ENCODE measurements at regions not wholly inside any gene's neighbourhood (a gene's known extent, or its start where the extent isn't known, plus 50 kb on each side); places are given as distances from the start of the nearest gene placed in this dataset.

GRCh38 chr4:152162331-152162697 lies 373.6 kb downstream of the FBXW7 start:
- POLR2A ChIA-PET: no interaction called here
- CTCF ChIA-PET: interaction anchor here (0.7 to 0.9 kb wide), 2 partner anchors 16 to 170 kb away, joined by 3 to 6 read pairs; no protein-coding TSS in a partner anchor

DNA sequence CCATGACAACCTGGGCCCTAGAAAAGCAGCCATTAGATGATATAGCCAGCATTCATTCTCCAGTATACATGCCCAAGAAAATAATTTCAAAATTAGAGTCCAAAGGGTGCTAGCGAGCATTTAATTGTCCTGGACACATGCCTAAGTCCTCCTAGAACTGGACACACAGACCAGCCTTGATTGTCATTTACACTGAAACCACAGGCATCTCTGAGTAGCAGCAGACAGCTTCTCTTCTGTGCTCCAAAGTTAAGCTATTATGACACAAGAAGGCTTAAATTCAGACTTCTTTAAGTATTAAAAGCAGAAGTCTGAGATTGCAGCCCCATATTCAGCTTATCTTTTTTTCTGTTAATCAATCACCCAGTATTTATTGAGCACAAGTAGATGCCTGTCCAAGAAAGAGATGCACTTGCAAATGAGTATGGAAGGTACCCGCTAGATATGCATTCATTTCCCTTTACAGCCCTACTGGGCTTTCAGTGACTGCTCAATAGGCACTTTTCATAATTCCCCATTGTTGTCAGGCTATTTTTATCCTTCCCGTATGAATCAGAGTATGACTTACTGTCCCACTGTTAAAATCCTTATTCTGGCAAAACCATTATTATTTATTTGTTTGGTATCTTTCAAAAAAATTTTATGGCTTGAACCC lies 374.1 kb downstream of the FBXW7 start:
- CTCF ChIA-PET: interaction anchor here (0.9 kb wide), 1 partner anchor 17 kb away, joined by 3 read pairs; no protein-coding TSS in a partner anchor

More at GRCh38 chr4:152162331-152162697, 373.6 kb downstream of the FBXW7 start:
- no peak overlapping the region for H3K27ac ChIP-seq (ENCODE audit: low read depth, low read length)
- no peaks in the 10 kb centered on the region for H3K27me3 ChIP-seq (ENCODE audit: control insufficient read depth in 2 of 2, insufficient read depth in 2 of 2, low read length in 2 of 2)
- peaks cover 0 to 4% of the 10 kb centered on the region in 2 donors for H3K4me1 ChIP-seq (ENCODE audit: control insufficient read depth in 2 of 2, insufficient read depth in 2 of 2, low read length in 2 of 2)
- H3K27ac Mint-ChIP-seq: no peak overlapping the region
- no peaks in the 10 kb centered on the region for H3K9me3 ChIP-seq (ENCODE audit: control insufficient read depth in 2 of 3, low read length in 3 of 3)
- intact Hi-C loops (cut with micrococcal nuclease): loop anchor here in 1 of 2 donors (5.0 kb wide), 1 partner anchor 45 kb away; no protein-coding TSS in a partner anchor
- ATAC-seq (no peak), DNase-seq (no peak)
- H3K36me3 Mint-ChIP-seq: peaks cover 0 to 2% (median 0%) of the 10 kb centered on the region in 5 donors
- H3K36me3 ChIP-seq (ENCODE audit: control insufficient read depth in 2 of 3, insufficient read depth in 3 of 3, low read length in 3 of 3): no peaks in the 10 kb centered on the region
- H3K27me3 Mint-ChIP-seq: peaks cover 0 to 26% (median 0%) of the 10 kb centered on the region in 5 donors
- H3K4me1 Mint-ChIP-seq: peaks cover 7 to 32% (median 22%) of the 10 kb centered on the region in 7 donors
- no peak overlapping the region for H3K4me3 Mint-ChIP-seq
- H3K4me3 ChIP-seq (ENCODE audit: low read length): no peak overlapping the region
- H3K9me3 Mint-ChIP-seq: peaks cover 0 to 1% (median 0%) of the 10 kb centered on the region in 11 donors

GRCh38 chr4:152160225-152160800 lies 375.6 kb downstream of the FBXW7 start:
- no peak for ATAC-seq
- Mint-ChIP-seq H3K4me1 (peaks cover 7 to 40% (median 26%) of the 10 kb centered on the region in 7 donors), H3K27ac (no peak overlapping the region), H3K4me3 (no peak overlapping the region), H3K36me3 (peaks cover 0 to 2% (median 0%) of the 10 kb centered on the region in 5 donors), H3K27me3 (peaks cover 0 to 24% (median 0%) of the 10 kb centered on the region in 5 donors), H3K9me3 (no peaks in the 10 kb centered on the region)
- Histone ChIP-seq H3K4me1 (ENCODE audit: control insufficient read depth in 2 of 2, insufficient read depth in 2 of 2, low read length in 2 of 2) (peaks cover 0 to 4% of the 10 kb centered on the region in 2 donors), H3K36me3 (ENCODE audit: control insufficient read depth in 2 of 3, insufficient read depth in 3 of 3, low read length in 3 of 3) (no peaks in the 10 kb centered on the region), H3K27me3 (ENCODE audit: control insufficient read depth in 2 of 2, insufficient read depth in 2 of 2, low read length in 2 of 2) (no peaks in the 10 kb centered on the region), H3K27ac (ENCODE audit: low read depth, low read length) (no peak overlapping the region), H3K4me3 (ENCODE audit: low read length) (no peak overlapping the region), H3K9me3 (ENCODE audit: control insufficient read depth in 2 of 3, low read length in 3 of 3) (no peaks in the 10 kb centered on the region)
- intact Hi-C loops (cut with micrococcal nuclease): loop anchor here in 1 of 2 donors (5.0 kb wide), 1 partner anchor 43 kb away; no protein-coding TSS in a partner anchor
- ChIA-PET CTCF (no interaction called here), POLR2A (no interaction called here)
- DNase-seq: no peak

More for the DNA sequence above, 374.1 kb downstream of the FBXW7 start:
- ATAC-seq: no peak
- Histone ChIP-seq H3K4me1 (ENCODE audit: control insufficient read depth in 2 of 2, insufficient read depth in 2 of 2, low read length in 2 of 2) (peaks cover 0 to 4% of the 10 kb centered on the region in 2 donors), H3K9me3 (ENCODE audit: control insufficient read depth in 2 of 3, low read length in 3 of 3) (no peaks in the 10 kb centered on the region), H3K27me3 (ENCODE audit: control insufficient read depth in 2 of 2, insufficient read depth in 2 of 2, low read length in 2 of 2) (no peaks in the 10 kb centered on the region), H3K4me3 (ENCODE audit: low read length) (no peak overlapping the region), H3K36me3 (ENCODE audit: control insufficient read depth in 2 of 3, insufficient read depth in 3 of 3, low read length in 3 of 3) (no peaks in the 10 kb centered on the region), H3K27ac (ENCODE audit: low read depth, low read length) (no peak overlapping the region)
- DNase-seq: no peak
- Mint-ChIP-seq H3K4me1 (peaks cover 7 to 37% (median 26%) of the 10 kb centered on the region in 7 donors), H3K27me3 (peaks cover 0 to 26% (median 0%) of the 10 kb centered on the region in 5 donors), H3K4me3 (no peak overlapping the region), H3K27ac (peak overlapping the region in 1 of 9 donors; percentile 9), H3K36me3 (peaks cover 0 to 2% (median 0%) of the 10 kb centered on the region in 5 donors), H3K9me3 (peaks cover 0 to 1% (median 0%) of the 10 kb centered on the region in 11 donors)
- intact Hi-C loops (cut with micrococcal nuclease): loop anchor here in 1 of 2 donors (5.0 kb wide), 1 partner anchor 45 kb away; no protein-coding TSS in a partner anchor
- POLR2A ChIA-PET: no interaction called here

- no peak overlapping the region for H3K4me3 ChIP-seq (ENCODE audit: low read length)
- H3K4me1 ChIP-seq (ENCODE audit: control insufficient read depth in 2 of 2, insufficient read depth in 2 of 2, low read length in 2 of 2): peaks cover 0 to 4% of the 10 kb centered on the region in 2 donors
- H3K27ac ChIP-seq (ENCODE audit: low read depth, low read length): no peak overlapping the region
- H3K9me3 Mint-ChIP-seq: peaks cover 0 to 4% (median 0%) of the 10 kb centered on the region in 11 donors
- peaks cover 0 to 7% (median 0%) of the 10 kb centered on the region in 5 donors for H3K36me3 Mint-ChIP-seq
- no peaks in the 10 kb centered on the region for H3K9me3 ChIP-seq (ENCODE audit: control insufficient read depth in 2 of 3, low read length in 3 of 3)
- H3K36me3 ChIP-seq (ENCODE audit: control insufficient read depth in 2 of 3, insufficient read depth in 3 of 3, low read length in 3 of 3): no peaks in the 10 kb centered on the region
- peaks cover 9 to 45% (median 30%) of the 10 kb centered on the region in 7 donors for H3K4me1 Mint-ChIP-seq
- POLR2A ChIA-PET: no interaction called here
- H3K27me3 Mint-ChIP-seq: peaks cover 0 to 24% (median 0%) of the 10 kb centered on the region in 5 donors
- ATAC-seq (no peak), DNase-seq (no peak)
- CTCF ChIA-PET: no interaction called here
- H3K27ac Mint-ChIP-seq: no peak overlapping the region
- H3K27me3 ChIP-seq (ENCODE audit: control insufficient read depth in 2 of 2, insufficient read depth in 2 of 2, low read length in 2 of 2): no peaks in the 10 kb centered on the region
- H3K4me3 Mint-ChIP-seq: no peak overlapping the region
- intact Hi-C loops (cut with micrococcal nuclease): loop anchor here in 1 of 2 donors (5.0 kb wide), 1 partner anchor 42 kb away; no protein-coding TSS in a partner anchor
Measured at GRCh38 chr4:152159773-152160172, 376.1 kb downstream of the FBXW7 start.

- ATAC-seq: no peak
- no peak for DNase-seq
- Histone ChIP-seq H3K27me3 (ENCODE audit: control insufficient read depth in 2 of 2, insufficient read depth in 2 of 2, low read length in 2 of 2) (no peaks in the 10 kb centered on the region), H3K36me3 (ENCODE audit: control insufficient read depth in 2 of 3, insufficient read depth in 3 of 3, low read length in 3 of 3) (no peaks in the 10 kb centered on the region), H3K4me3 (ENCODE audit: low read length) (no peak overlapping the region), H3K9me3 (ENCODE audit: control insufficient read depth in 2 of 3, low read length in 3 of 3) (no peaks in the 10 kb centered on the region), H3K4me1 (ENCODE audit: control insufficient read depth in 2 of 2, insufficient read depth in 2 of 2, low read length in 2 of 2) (peaks cover 0 to 4% of the 10 kb centered on the region in 2 donors), H3K27ac (ENCODE audit: low read depth, low read length) (no peak overlapping the region)
- intact Hi-C loops (cut with micrococcal nuclease): no loop called here
- Mint-ChIP-seq H3K27me3 (peaks cover 0 to 13% (median 0%) of the 10 kb centered on the region in 5 donors), H3K9me3 (peaks cover 0 to 10% (median 0%) of the 10 kb centered on the region in 11 donors), H3K27ac (peak overlapping the region in 2 of 9 donors; percentile 20 to 21), H3K4me3 (peak overlapping the region in 1 of 10 donors; percentile 46), H3K36me3 (peaks cover 0 to 13% (median 0%) of the 10 kb centered on the region in 5 donors), H3K4me1 (peaks cover 13 to 54% (median 37%) of the 10 kb centered on the region in 7 donors)
- ChIA-PET CTCF (interaction anchor here (0.6 to 1.0 kb wide), 2 partner anchors 58 to 1186 kb away, joined by 3 to 5 read pairs; no protein-coding TSS in a partner anchor), POLR2A (no interaction called here)
Measured at GRCh38 chr4:152158225-152158624, 377.7 kb downstream of the FBXW7 start.

- no peaks in the 10 kb centered on the region for H3K27me3 ChIP-seq (ENCODE audit: control insufficient read depth in 2 of 2, insufficient read depth in 2 of 2, low read length in 2 of 2)
- H3K4me3 ChIP-seq (ENCODE audit: low read length): no peak overlapping the region
- Mint-ChIP-seq H3K4me1 (peaks cover 13 to 56% (median 37%) of the 10 kb centered on the region in 7 donors), H3K36me3 (peaks cover 0 to 13% (median 0%) of the 10 kb centered on the region in 5 donors), H3K27ac (peak overlapping the region in 3 of 9 donors; percentile 28 to 80 (median 38)), H3K9me3 (peaks cover 0 to 10% (median 0%) of the 10 kb centered on the region in 11 donors), H3K4me3 (no peak overlapping the region), H3K27me3 (peaks cover 0 to 9% (median 0%) of the 10 kb centered on the region in 5 donors)
- DNase-seq (no peak), ATAC-seq (no peak)
- H3K9me3 ChIP-seq (ENCODE audit: control insufficient read depth in 2 of 3, low read length in 3 of 3): no peaks in the 10 kb centered on the region
- intact Hi-C loops (cut with micrococcal nuclease): no loop called here
- H3K36me3 ChIP-seq (ENCODE audit: control insufficient read depth in 2 of 3, insufficient read depth in 3 of 3, low read length in 3 of 3): no peaks in the 10 kb centered on the region
- peaks cover 0 to 4% of the 10 kb centered on the region in 2 donors for H3K4me1 ChIP-seq (ENCODE audit: control insufficient read depth in 2 of 2, insufficient read depth in 2 of 2, low read length in 2 of 2)
- CTCF ChIA-PET: interaction anchor here (1.0 kb wide), 1 partner anchor 57 kb away, joined by 5 read pairs; no protein-coding TSS in a partner anchor
- POLR2A ChIA-PET: no interaction called here
- H3K27ac ChIP-seq (ENCODE audit: low read depth, low read length): no peak overlapping the region
Measured at GRCh38 chr4:152157629-152158028, 378.3 kb downstream of the FBXW7 start.
